AG08395 (cell line): ENCODE measurements at regions not wholly inside any gene's neighbourhood (a gene's known extent, or its start where the extent isn't known, plus 50 kb on each side); places are given as distances from the start of the nearest gene placed in this dataset.
"Not testable (repeated sequence)": the region's sequence is repeated elsewhere in the genome, so short reads cannot be mapped to it uniquely, and the experiment has no call there.

Experiments
- DNase-seq: peaks from one replicate; pipeline ENCODE4 v3.0.0; 2012; ENCODE audit warnings: mixed read lengths, low spot score

DNA sequence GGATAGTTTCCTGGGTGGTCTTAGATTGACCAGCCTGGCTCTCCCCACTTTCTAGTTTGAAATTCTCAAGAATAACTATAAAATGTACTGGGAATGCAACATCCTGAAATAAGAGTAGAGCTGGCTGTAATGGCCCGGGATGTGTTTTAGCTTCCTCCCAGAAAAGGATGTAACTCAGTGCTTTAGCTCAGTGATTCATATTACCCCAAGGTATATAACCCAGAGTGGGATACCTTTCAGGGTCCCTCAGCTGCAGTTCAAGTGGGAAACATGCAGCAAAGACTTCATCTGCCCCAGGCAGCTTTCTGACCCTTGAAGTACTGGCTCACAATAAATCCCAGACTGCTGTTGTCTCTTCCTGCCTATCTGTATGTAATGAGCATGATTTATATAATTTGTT lies 666.7 kb upstream of the KCND2 start:
- no peak for DNase-seq

DNA sequence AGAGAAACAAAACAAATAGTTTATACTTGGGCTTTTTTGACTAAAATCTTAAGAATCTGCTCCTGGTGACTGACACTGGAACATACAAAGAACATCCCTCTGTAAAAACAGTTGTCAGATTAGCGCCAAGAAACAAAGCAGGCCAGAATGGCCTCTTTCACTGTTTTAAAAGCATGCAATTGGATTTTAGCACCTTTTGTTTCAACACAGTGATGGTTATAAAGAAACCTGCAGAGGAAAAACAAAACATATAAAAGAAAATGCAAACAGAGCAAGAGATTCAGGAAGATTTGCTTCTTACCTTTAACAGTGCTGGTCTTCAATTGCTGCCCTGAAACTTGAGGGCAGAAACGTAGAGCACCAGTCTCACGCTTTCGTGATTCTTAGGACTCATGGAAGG lies 652.2 kb upstream of the KCND2 start:
- no peak for DNase-seq

DNA sequence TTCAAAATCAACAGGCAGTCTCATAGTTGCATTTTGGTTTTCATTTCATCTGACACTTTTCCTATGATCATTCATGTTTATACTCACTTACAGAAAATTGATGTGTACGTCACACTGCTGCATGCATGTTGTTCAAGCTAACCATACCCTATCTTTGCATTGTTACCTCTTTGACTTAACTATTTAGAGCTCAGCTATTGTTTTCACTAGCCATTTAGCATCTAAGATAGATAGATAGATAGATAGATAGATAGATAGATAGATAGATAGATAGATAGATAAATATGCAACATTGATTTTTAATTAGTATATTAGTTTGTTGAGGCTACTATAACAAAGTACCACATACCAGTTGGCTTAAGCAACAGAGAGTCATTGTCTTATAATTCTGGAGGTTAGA lies 649.5 kb upstream of the KCND2 start:
- no peak for DNase-seq

DNA sequence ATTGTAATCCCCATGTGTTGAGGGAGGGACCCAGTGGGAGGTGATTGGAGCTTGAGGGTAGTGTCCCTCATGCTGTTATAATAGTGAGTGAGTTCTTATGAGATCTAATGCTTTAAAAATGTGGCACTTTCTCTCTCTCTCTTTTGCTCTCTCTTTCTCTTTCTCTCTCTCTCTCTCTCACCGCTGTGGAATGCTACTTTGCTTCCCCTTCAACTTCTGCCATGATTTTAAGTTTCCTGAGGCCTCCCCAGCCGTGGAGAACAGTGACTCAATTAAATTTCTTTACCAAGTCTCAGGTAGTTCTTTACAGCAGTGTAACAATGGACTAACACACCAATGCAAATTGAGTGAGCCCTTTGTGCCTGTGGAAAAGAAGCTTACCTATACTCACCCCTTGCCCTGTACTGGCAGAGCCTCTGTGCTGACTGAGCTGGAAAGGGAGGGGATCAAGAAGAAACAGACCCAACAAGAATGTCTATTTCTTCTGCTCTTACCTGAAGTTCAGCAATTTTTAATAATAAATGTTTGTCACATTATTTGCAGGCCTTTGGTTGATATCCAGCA lies 642.5 kb upstream of the KCND2 start:
- DNase-seq = no peak

DNA sequence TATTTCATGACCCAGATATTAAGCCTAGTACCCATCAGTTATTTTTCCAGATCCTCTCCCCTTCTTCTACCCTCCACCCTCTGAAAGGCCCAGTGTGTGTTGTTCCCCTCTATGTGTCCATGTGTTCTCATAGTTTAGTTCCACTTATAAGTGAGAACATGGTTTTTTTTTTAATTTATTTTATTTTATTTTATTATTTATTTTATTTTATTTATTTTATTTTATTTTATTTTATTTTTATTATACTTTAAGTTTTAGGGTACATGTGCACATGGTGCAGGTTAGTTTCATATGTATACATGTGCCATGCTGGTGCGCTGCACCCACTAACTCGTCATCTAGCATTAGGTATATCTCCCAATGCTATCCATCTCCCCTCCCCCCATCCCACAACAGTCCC lies 639.2 kb upstream of the KCND2 start:
- DNase-seq = not testable (repeated sequence)

DNA sequence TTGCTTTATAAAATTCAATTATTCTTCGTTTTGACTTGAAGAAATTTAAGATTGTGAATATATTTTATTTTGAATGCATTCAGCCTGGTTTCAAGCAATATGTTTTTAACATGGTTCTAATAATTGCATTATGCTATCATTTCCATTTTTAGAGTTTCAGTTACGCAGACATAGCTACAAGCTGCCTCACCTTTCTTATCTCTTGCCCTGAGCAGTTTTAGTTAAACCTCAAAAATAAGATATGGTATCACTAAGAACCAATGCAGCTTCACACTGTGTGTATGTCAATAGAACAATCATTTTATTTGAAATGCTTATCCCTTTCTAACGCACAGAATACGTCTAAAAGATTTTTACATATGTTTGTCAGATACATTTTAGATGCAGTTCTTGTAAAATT lies 632.6 kb upstream of the KCND2 start:
- no peak for DNase-seq

DNA sequence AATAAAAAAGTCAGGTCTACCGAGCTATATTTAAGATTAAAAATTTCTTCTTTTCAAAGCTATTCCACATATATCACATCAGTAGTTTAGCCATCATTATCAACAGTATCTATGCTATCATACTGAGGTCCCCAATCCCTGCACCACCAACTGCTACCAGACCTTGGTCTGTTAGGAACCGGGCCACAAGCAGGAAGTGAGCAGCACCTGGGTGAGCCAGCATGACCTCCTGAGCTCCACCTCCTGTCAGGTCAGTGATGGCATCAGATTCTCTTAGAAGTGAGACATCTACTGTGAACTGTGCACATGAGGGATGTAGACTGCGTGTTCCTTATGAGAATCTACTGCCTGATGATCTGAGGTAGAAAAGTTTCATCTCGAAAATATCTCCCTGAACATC lies 632.1 kb upstream of the KCND2 start:
- DNase-seq = no peak

DNA sequence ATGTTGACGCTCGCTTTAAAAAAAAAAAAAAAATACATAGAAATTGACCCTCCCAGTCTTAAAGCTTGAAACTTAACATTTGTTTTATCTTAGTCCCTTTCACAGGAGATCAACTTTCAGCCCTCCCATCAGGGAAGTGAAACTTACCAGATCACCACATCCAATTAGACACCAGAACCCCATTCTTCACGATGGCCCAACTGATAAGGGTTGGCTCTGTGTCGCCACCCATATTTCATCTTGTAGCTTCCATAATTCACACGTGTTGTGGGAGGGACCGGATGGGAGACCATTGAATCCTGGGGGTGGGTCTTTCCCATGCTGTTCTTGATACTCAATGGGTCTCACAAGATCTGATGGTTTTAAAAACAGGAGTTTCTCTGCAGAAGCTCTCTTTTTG lies 629.4 kb upstream of the KCND2 start:
- no peak for DNase-seq

DNA sequence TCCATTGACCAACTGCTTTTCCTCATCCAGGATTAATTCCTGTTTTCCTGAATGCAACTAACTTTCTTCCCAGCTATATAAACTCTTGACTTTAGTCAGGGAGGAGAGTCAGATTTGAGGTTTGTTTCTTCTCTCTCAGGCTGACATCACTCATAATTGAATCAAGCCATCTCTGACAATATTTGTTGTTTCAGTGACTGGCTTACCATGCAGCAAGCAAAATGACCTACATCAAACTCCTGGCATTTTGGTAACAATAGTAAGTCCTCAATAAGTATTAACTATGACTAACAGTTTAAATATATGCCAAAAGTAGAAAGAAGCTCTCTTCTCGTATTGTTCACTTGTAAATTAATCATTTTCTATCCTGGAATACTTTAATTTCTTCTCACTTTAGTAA lies 625.7 kb upstream of the KCND2 start:
- no peak for DNase-seq

DNA sequence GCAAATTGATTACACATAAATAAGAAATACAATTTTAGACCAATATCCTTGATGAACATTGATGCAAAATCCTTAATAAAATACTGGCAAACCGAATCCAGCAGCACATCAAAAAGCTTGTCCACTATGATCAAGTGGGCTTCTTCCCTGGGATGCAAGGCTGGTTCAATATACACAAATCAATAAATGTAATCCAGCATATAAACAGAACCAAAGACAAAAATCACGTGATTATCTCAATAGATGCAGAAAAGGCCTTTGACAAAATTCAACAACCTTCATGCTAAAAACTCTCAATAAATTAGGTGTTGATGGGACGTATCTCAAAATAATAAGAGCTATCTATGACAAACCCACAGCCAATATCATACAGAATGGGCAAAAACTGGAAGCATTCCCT lies 624.2 kb upstream of the KCND2 start:
- DNase-seq = not testable (repeated sequence)

DNA sequence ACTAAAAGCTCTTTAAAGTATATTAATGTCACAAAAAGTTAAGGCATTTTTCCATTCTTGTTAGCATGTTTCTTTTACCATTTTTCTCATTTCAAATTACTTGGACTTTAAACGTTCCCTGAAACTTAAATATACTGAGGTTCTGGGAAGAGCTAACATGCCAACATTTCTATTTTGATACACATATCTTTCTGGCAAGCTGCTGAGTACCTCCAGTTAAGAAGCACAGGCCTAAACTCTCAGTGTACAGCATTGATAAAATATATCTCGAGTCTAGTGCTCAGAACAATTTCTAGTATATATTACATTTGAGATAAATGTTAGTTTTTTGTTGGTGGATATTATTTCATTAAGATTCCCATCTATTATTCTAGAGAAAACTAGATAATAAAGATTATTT lies 612.9 kb upstream of the KCND2 start:
- DNase-seq = no peak

DNA sequence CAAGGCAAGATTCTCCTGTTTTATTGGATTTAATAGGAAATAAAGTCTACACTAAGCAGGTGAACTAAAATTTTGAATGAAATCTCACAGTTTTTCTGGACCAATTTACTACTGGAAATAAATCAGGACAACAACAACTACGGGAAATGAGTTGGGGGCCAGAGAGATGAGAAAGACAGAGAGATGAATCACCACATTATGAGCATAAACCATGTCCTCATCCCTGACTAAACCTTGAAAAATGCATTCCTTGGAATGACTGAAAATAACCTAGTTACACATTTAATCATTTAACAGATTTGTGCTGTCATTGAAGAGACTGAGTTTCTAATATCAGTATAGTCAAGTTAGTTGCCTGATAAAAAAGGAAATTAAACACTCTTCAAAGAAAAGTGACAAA lies 608.4 kb upstream of the KCND2 start:
- no peak for DNase-seq

DNA sequence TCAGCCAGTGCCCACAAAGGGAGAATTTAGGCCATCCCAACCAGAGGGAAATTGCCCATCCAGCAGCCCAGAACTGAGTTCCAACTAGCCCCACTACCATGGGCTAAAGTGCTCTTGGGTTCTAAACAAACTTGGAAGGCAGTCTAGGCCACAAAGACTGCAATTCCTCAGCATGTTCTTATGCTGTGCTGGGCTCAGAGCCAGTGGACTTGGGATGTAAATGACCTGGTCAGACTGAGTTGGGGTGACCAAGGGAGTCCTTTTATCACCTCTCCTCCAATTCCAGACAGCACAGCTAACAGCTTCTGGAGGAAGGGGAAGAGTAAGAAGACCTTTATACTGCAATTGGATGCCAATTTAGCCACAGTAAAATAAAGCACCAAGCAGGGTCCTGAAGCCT lies 607.2 kb upstream of the KCND2 start:
- no peak for DNase-seq

DNA sequence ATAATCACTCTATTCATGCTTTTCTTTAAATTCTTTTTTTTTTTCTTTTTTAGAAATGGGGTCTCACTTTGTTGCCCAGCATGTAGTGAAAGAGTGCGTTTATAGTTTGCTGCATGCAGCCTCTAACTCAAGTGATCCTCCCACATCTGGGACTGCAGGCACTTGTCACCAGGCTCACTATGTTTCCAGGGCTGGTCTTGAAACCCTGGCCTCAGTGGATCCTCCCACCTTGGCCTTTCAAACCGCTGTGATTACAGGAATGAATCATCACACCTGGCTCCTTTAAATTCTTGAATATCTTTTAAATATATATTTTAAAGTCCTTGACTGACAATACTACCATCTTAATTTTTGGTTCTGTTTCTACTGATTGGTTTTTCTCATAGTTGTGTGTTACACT lies 591.6 kb upstream of the KCND2 start:
- DNase-seq = no peak

DNA sequence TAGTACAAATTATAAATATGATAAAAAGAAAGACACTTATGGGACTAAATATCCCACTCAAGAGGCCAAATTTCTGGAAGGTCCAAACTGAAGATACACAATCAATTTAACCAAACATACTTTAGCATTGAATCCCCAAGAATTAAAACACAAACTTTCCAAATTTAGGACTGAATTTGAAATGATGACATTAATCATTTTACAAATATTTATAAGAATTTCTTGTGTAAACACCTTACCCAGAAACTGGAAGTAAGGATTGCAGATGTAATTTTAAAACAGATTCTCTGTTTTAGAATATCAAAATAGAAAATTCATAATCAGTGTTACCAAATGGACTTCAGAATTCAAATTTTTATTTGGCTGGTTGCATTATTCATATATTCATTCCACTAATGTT lies 588.2 kb upstream of the KCND2 start:
- no peak for DNase-seq

DNA sequence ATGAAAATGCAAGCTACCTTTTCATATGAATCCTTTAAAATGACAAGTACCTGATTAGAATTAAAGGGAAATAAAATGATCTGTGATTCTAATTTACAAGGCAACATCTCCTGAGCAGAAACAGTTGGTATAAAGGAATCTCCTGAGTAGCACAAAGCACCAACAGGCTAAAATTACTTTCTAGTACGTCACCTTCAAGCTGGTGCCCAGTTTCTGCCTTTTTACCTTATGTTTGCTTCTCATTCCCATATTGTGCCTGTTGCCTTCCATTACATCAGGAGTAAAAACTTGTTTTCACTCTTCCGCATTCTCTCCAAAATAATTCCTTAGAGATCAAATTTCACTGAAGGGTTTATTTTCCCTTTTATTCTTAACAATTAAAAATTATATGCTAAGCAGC lies 587.1 kb upstream of the KCND2 start:
- no peak for DNase-seq

DNA sequence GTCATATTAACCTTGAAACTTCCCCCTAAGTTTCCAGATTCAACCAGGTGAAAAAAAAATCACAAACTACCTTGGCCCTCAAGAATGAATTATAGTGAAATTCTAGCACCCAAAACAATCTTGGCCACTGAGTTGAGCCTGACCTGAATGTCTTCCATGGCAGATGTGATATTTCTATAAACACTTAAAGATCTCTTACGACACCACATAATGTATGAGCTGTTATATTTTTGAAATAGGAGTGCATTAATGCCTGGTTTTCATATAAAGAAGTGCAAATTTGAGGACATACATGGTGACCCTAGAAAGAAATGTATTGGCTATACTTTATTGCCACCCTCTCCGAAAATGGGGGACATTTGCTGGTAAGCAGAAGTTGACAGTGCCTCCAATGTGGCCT lies 584.1 kb upstream of the KCND2 start:
- DNase-seq = no peak

DNA sequence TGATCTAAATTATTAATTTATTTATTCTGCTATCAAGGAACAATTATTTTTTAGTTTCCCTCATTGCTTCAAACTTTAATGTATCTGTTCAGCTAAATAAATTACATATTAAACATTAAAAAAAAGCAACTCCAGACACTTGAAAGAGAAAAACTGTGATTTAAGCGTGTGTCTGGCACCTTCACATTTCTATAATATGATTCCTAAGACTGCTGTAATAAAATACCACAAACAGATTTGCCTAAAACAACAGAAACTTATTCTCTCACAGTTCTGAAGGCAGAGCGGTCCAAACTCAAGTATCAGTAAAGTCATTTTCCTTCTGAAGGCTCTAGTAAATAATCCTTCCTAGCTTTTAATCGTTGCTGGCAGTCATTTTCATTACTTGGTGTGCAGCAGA lies 580.4 kb upstream of the KCND2 start:
- no peak for DNase-seq

DNA sequence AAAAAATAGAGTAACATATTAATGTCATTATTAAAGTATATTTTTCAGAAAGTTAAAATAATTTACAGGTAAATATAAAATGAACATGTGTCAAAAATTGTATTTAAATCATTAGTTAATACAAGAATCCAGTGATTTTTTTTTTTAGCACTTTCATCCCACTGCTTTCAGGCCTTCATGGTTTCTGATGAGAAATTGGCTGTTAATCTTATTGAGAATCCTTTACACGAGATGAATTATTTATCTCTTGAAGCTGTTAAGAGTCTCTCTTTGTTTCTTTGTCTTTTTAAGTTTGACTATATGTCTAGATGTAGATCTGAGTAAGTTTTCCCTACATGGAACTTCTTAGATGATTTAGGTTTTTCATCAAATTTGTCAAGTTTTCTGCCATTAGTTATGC lies 578.5 kb upstream of the KCND2 start:
- DNase-seq = no peak

DNA sequence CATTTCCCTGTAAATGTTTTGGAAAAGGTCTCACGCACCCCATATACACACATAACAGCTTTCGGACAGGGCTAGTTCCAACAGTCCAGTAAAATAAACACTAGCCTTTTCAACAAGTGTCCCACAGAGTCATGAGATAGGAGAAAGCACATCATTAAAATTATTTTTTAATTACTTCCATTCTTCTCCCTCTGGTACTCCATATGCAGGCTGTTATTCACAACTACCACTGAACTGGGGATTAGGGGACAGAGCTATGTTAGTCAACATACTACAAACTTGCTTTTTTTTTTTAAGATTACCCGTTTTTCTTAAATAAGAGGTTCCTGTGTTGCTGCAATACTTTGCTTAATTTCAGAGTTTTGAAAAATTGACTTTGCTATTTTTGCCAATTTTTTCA lies 576.6 kb upstream of the KCND2 start:
- DNase-seq = no peak

DNA sequence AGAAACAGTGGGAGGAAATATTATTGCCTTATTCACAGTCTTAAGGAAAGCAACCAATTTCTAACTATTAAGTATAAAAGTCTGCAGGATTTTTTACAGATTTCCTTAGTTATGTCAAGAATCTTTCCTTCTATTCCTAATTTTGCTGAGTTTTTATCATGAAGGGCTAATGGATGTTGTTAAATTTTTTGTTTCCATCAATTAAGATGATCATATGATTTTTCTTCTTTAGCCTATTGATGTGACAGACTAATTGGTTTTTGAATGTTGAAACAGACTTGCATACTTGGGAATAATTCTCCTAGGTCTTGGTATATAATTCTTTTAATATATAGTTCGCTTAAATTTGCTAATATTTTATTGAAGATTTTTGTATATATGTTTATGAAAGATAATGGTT lies 569.1 kb upstream of the KCND2 start:
- no peak for DNase-seq

DNA sequence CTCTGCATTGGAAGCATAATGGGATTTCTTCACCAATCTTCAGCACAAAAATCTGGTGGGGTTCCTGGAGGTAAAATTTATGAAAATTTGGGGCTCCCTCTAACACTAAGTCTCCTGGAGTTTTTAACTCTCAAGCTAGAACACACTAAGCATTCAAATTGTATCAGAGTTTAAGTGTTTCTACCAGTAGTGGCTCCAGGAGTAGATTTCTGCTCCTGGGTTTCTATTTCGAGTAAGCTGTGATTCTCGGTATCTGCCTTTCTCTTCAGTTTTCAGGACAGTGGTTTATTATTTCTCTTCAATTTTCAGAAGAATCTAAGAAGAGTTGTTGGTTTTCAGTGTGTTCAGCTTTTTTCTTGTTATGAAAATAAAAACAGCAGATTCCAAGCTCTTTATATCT lies 566.4 kb upstream of the KCND2 start:
- DNase-seq = no peak

DNA sequence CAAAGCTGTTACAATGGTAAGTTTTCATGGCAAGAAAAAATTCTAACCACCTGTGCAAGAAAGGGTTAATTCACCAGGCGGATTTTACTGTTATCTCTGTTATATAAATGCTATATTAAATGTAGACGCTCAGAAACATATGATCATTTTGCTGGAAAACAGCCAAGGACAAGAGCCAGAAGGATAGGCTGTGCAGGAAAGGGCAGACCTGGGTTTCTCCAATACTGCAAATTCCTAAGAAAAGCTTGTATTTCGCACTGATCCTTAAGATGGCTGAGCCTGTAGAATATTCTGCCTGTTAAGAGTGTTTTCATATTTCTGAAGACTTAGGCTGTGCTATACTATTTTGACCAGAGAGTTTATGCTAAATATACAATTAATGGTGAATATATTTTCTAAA lies 564.1 kb upstream of the KCND2 start:
- no peak for DNase-seq

DNA sequence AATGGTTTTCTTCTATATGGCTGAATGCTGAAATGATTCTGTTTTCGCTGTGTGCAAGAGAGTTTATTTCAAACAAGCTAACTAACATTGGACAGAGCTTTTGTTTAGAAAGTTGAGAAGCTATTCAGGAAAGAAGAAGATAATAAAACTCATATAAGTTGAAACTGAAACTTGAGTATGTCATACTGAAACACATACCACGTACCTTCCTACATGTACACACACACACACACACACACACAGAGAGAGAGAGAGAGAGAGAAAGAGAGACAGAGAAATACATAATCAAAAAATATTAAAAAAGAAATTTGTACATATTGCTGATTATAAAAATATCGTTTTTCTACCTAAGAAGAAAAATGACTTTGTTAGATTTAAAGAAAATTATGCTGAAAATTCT lies 561.9 kb upstream of the KCND2 start:
- no peak for DNase-seq

DNA sequence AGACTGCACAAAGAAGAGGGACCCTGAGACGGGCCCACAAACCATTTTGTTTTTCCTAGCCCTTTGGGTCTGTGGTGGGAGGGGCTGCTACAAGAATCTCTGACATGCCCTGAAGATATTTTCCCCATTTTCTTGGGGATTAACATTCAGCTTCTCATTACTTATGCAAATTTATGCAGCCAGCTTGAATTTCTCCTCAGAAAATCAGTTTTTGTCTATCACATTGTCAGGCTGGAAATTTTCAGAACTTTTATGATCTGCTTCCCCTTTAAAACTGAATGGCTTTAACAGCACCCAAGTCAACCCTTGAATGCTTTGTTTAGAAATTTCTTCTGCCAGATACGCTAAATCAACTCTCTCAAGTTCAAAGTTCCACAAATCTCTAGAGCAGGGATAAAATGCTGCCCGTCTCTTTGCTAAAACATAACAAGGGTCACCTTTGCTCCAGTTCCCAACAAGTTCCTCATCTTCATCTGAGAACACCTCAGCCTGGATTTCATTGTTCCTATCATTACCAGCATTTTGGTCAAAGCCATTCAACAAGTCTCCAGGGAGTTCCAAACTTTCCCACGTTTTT lies 560.0 kb upstream of the KCND2 start:
- DNase-seq = no peak
